Trophoblast cell (in vitro differentiated cells and primary cell): ENCODE measurements at regions not wholly inside any gene's neighbourhood (a gene's known extent, or its start where the extent isn't known, plus 50 kb on each side); places are given as distances from the start of the nearest gene placed in this dataset.
A peak's percentile ranks its signal among the peaks of the same experiment; 100 is the strongest.

Experiments used
- DNase-seq, 2 donors: peaks; one replicate each; pipeline ENCODE4 v3.0.0-alpha.2; 2016
- H2AFZ ChIP-seq: 2 replicates; pipeline ENCODE4 v1.6.1; 2013; ENCODE audit warnings: low read length, moderate library complexity, mild to moderate bottlenecking; ENCODE audit not compliant: insufficient read depth, poor library complexity
- H2AK5ac ChIP-seq: 2 replicates; pipeline ENCODE4 v1.6.1; 2013; ENCODE audit warnings: mild to moderate bottlenecking, low read length
- H2BK120ac ChIP-seq: 2 replicates; pipeline ENCODE4 v1.6.1; 2013; ENCODE audit warnings: low read length, mild to moderate bottlenecking, moderate library complexity; ENCODE audit not compliant: insufficient read depth, poor library complexity
- H2BK12ac ChIP-seq: 2 replicates; pipeline ENCODE4 v1.6.1; 2013; ENCODE audit warnings: mild to moderate bottlenecking, low read length, moderate library complexity
- H2BK5ac ChIP-seq: 2 replicates; pipeline ENCODE4 v1.6.1; 2013; ENCODE audit warnings: low read length, low read depth, moderate library complexity, mild to moderate bottlenecking; ENCODE audit not compliant: poor library complexity
- H3K14ac ChIP-seq: 2 replicates; pipeline ENCODE4 v1.6.1; 2013; ENCODE audit warnings: mild to moderate bottlenecking, low read length
- H3K18ac ChIP-seq: 2 replicates; pipeline ENCODE4 v1.6.1; 2013; ENCODE audit warnings: mild to moderate bottlenecking, low read length
- H3K23ac ChIP-seq: 2 replicates; pipeline ENCODE4 v1.6.1; 2013; ENCODE audit warnings: low read length
- H3K27ac ChIP-seq: 2 replicates; pipeline ENCODE4 v1.5.1; 2013; ENCODE audit warnings: low read depth, mild to moderate bottlenecking, inconsistent platforms, low read length, moderate library complexity
- H3K27me3 ChIP-seq: 2 replicates; pipeline ENCODE4 v1.6.1; 2013; ENCODE audit warnings: inconsistent platforms, mild to moderate bottlenecking, low read length, moderate library complexity; ENCODE audit not compliant: insufficient read depth
- H3K36me3 ChIP-seq, 2 experiments: 1 replicate in 1 of 2; 2 replicates in 1 of 2; pipeline ENCODE4 v1.6.1; 2013; ENCODE audit warnings: low read length in 2 of 2, mild to moderate bottlenecking in 2 of 2, moderate library complexity in 1 of 2; ENCODE audit not compliant: insufficient read depth in 2 of 2, control insufficient read depth in 1 of 2
- H3K4ac ChIP-seq: 2 replicates; pipeline ENCODE4 v1.6.1; 2013; ENCODE audit warnings: low read depth, mild to moderate bottlenecking, low read length, moderate library complexity
- H3K4me1 ChIP-seq, 2 experiments: 1 replicate in 1 of 2; 2 replicates in 1 of 2; pipeline ENCODE4 v1.6.1; 2013; ENCODE audit warnings: low read length in 2 of 2, mild to moderate bottlenecking in 2 of 2, moderate library complexity in 1 of 2; ENCODE audit not compliant: insufficient read depth in 2 of 2, control insufficient read depth in 1 of 2
- H3K4me2 ChIP-seq: 2 replicates; pipeline ENCODE4 v1.6.1; 2013; ENCODE audit warnings: inconsistent platforms, mild to moderate bottlenecking, low read length, moderate library complexity
- H3K4me3 ChIP-seq: 2 replicates; pipeline ENCODE4 v1.5.1; 2013; ENCODE audit warnings: mild to moderate bottlenecking, low read depth, low read length, inconsistent platforms
- H3K79me1 ChIP-seq: one replicate; pipeline ENCODE4 v1.6.1; 2013; ENCODE audit warnings: low read length
- H3K79me2 ChIP-seq: 2 replicates; pipeline ENCODE4 v1.6.1; 2013; ENCODE audit warnings: low read length, mild to moderate bottlenecking; ENCODE audit not compliant: control insufficient read depth, insufficient read depth, poor library complexity
- H3K9ac ChIP-seq: 2 replicates; pipeline ENCODE4 v1.6.1; 2013; ENCODE audit warnings: mild to moderate bottlenecking, low read length
- H3K9me3 ChIP-seq: 2 replicates; pipeline ENCODE4 v1.6.1; 2013; ENCODE audit warnings: low read depth, mild to moderate bottlenecking, control low read depth, inconsistent platforms, low read length; ENCODE audit not compliant: insufficient read depth
- H4K12ac ChIP-seq: 2 replicates; pipeline ENCODE4 v1.6.1; 2013; ENCODE audit warnings: low read depth, mild to moderate bottlenecking, low read length, moderate library complexity
- H4K8ac ChIP-seq: 2 replicates; pipeline ENCODE4 v1.6.1; 2013; ENCODE audit warnings: low read depth, mild to moderate bottlenecking, low read length, moderate library complexity
- H4K91ac ChIP-seq: one replicate; pipeline ENCODE4 v1.6.1; 2013; ENCODE audit warnings: low read depth, mild to moderate bottlenecking, low read length, moderate library complexity
- WGBS: extraction: QIAGEN DNeasy Blood & Tissue Kit; methylation state at CpG from one replicate; pipeline ENCODE4 v1.1.7; 2013; ENCODE audit warnings: missing lambda C conversion rate; ENCODE audit not compliant: insufficient read length, insufficient coverage; ENCODE audit errors: extremely low coverage; 5-methylcytosine and 5-hydroxymethylcytosine counted together

DNA sequence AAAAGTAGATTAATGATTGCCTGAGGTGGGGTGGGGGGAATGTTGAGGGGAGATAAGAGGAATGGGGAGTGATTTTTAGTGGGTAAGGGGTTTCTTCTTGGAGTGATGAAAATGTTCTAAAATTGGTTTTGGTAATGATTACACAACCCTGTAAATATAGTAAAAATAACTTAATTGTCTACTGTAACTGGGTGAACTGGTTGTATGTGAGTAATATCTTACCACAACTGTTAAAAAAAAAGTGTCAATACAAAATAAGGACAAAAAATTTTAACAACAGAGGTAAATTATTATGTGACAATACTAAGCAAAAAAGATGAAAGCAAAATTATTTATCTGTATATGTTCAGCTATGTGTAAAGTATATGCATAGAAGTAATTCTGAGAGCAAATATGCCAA lies 86.3 kb upstream of the RASSF8 start:
- H2BK12ac ChIP-seq, result no peak overlapping the region
- H3K9me3 ChIP-seq, result no peaks in the 10 kb centered on the region
- no peak overlapping the region for H3K23ac ChIP-seq
- no peaks in the 10 kb centered on the region for H3K36me3 ChIP-seq
- H3K4me2 ChIP-seq, result no peak overlapping the region
- H2BK5ac ChIP-seq, result no peak overlapping the region
- H2AK5ac ChIP-seq, result no peak overlapping the region
- no peak overlapping the region for H4K8ac ChIP-seq
- H2AFZ ChIP-seq, result no peak overlapping the region
- H3K14ac ChIP-seq, result no peak overlapping the region
- H3K9ac ChIP-seq, result no peak overlapping the region
- peak overlapping the region; percentile 1 for H4K91ac ChIP-seq
- peaks cover 1% of the 10 kb centered on the region for H3K79me2 ChIP-seq
- H4K12ac ChIP-seq, result no peak overlapping the region
- no peak overlapping the region for H3K18ac ChIP-seq
- peaks cover 7 to 9% of the 10 kb centered on the region in 2 experiments for H3K4me1 ChIP-seq
- H3K79me1 ChIP-seq, result peaks cover 11% of the 10 kb centered on the region
- H3K4me3 ChIP-seq, result no peak overlapping the region
- no peak overlapping the region for H3K27ac ChIP-seq
- no peak overlapping the region for H2BK120ac ChIP-seq
- H3K27me3 ChIP-seq, result no peaks in the 10 kb centered on the region
- no peak for DNase-seq
- H3K4ac ChIP-seq, result no peak overlapping the region

- peak; percentile 73 to 91 for DNase-seq
- Histone ChIP-seq H2AFZ (no peak overlapping the region), H2BK12ac (no peak overlapping the region), H2AK5ac (no peak overlapping the region), H3K23ac (no peak overlapping the region), H3K79me2 (peaks cover 1% of the 10 kb centered on the region), H3K27ac (peak overlapping the region; percentile 63), H3K4me2 (no peak overlapping the region), H4K12ac (no peak overlapping the region), H3K9me3 (no peaks in the 10 kb centered on the region), H4K8ac (no peak overlapping the region), H3K79me1 (peaks cover 11% of the 10 kb centered on the region), H4K91ac (peak overlapping the region; percentile 60), H3K36me3 (no peaks in the 10 kb centered on the region), H3K27me3 (no peaks in the 10 kb centered on the region), H3K18ac (no peak overlapping the region), H3K4me3 (no peak overlapping the region), H3K4me1 (peaks cover 7 to 9% of the 10 kb centered on the region in 2 experiments), H3K14ac (no peak overlapping the region), H3K4ac (no peak overlapping the region), H2BK5ac (no peak overlapping the region), H2BK120ac (no peak overlapping the region), H3K9ac (no peak overlapping the region)
- no CpG with 5 or more reads among the region's 1 CpG for whole genome bisulfite sequencing
These were observed 82.8 kb upstream of the RASSF8 start for GRCh38 chr12:25875661-25876060.

DNA sequence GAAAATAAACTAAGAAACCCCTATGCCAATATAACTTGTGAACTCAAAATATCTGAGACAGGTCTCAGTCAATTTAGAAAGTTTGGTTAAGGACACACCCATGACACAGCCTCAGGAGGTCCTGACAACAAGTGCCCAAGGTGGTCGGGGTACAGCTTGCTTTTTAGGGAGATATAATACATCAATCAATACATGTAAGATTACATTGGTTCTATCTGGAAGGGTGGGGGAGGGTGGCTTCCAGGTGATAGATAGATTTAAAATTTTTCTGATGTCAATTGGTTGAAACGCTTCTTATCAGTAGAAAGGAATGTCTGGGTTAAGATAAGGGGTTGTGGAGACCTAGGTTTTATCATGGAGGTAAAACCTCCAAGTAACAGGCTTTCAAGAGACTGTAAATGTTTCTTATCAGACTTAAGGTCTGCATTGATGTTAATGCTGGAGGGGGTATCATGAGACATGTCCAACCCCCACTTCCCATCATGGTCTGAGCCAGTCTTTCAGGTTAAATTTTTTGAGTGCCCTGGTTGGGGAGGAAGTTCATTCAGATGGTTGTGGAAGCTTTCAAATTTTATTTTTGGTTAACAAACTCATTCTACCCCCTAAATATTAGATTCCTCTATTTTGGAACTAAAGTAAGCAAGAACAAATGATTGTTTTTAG lies 82.0 kb upstream of the RASSF8 start:
- Histone ChIP-seq H3K4me2 (no peak overlapping the region), H4K12ac (no peak overlapping the region), H4K91ac (peak overlapping the region; percentile 43), H2AFZ (no peak overlapping the region), H2BK12ac (no peak overlapping the region), H3K14ac (no peak overlapping the region), H3K27ac (peak overlapping the region; percentile 74), H3K4ac (no peak overlapping the region), H3K23ac (no peak overlapping the region), H3K79me2 (peaks cover 1% of the 10 kb centered on the region), H3K4me3 (no peak overlapping the region), H2BK120ac (peak overlapping the region; percentile 63), H3K9me3 (no peaks in the 10 kb centered on the region), H3K18ac (no peak overlapping the region), H4K8ac (no peak overlapping the region), H3K4me1 (peaks cover 7 to 9% of the 10 kb centered on the region in 2 experiments), H3K79me1 (peaks cover 11% of the 10 kb centered on the region), H3K9ac (no peak overlapping the region), H2AK5ac (no peak overlapping the region), H3K27me3 (no peaks in the 10 kb centered on the region), H3K36me3 (no peaks in the 10 kb centered on the region), H2BK5ac (peak overlapping the region; percentile 66)
- peak; percentile 53 to 76 for DNase-seq
- no CpG with 5 or more reads among the region's 2 CpGs for WGBS

DNA sequence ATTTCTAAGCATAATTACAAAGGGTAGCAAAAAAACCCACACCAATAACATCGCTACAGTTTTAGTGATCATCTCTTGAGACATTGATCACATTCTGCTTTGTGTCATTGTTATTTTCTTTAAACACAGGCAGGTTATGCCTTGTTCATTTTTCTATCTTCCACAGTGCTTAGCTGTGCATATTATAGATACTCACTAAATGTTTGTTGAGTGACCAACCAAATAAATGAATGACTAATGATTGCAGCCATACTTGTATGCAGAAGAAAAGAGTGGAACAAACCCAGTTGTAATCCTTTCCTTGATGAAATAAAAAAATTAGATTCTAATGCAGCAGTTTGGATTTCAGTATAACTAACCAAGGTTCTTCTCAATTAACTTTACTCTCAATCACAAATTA lies 81.0 kb upstream of the RASSF8 start:
- Histone ChIP-seq H3K14ac (no peak overlapping the region), H3K18ac (no peak overlapping the region), H2BK120ac (no peak overlapping the region), H3K79me1 (peaks cover 11% of the 10 kb centered on the region), H3K23ac (no peak overlapping the region), H3K4ac (no peak overlapping the region), H3K4me3 (no peak overlapping the region), H3K4me1 (peaks cover 7 to 9% of the 10 kb centered on the region in 2 experiments), H2BK5ac (no peak overlapping the region), H3K9ac (no peak overlapping the region), H3K27ac (no peak overlapping the region), H3K36me3 (no peaks in the 10 kb centered on the region), H4K91ac (no peak overlapping the region), H2AFZ (no peak overlapping the region), H2AK5ac (no peak overlapping the region), H3K4me2 (no peak overlapping the region), H3K9me3 (no peaks in the 10 kb centered on the region), H3K79me2 (peaks cover 1% of the 10 kb centered on the region), H4K12ac (no peak overlapping the region), H2BK12ac (no peak overlapping the region), H4K8ac (no peak overlapping the region), H3K27me3 (no peaks in the 10 kb centered on the region)
- DNase-seq, result peak in 1 of 2 donors; percentile 53
- WGBS, result no CpG with 5 or more reads among the region's 1 CpG
